Coronary artery (tissue), 2 donors: ENCODE measurements at regions not wholly inside any gene's neighbourhood (a gene's known extent, or its start where the extent isn't known, plus 50 kb on each side); places are given as distances from the start of the nearest gene placed in this dataset.

Experiments used
- DNase-seq: peaks from one replicate; pipeline ENCODE4 v3.0.0-alpha.2; 2017; ENCODE audit warnings: low spot score
- H3K27ac ChIP-seq, 2 donors: fragments of 200-600 bp; sonication (generic); one replicate each; pipeline ENCODE4 v1.5.1; 2016 to 2019
- H3K4me3 ChIP-seq: fragments of 200-600 bp; sonication (generic); 2 replicates; pipeline ENCODE4 v1.5.1; 2016; ENCODE audit warnings: mild to moderate bottlenecking, moderate library complexity
- CTCF ChIP-seq: fragments of 200-600 bp; sonication (generic); IDR thresholded peaks from one replicate; pipeline ENCODE4 v1.5.1; 2019; ENCODE audit warnings: antibody characterized with exemption

GRCh38 chr5:82522897-82523296, 244.7 kb upstream of the RPS23 start:
- no peak for DNase-seq
- Histone ChIP-seq H3K27ac (no peak overlapping the region), H3K4me3 (no peak overlapping the region)
- no peak for TF ChIP-seq CTCF

- no peak for DNase-seq
- no peak overlapping the region for H3K27ac ChIP-seq
- H3K4me3 ChIP-seq: no peak overlapping the region
- TF ChIP-seq CTCF: no peak
Observed at GRCh38 chr5:82521431-82522051, 243.4 kb upstream of the RPS23 start.

GRCh38 chr5:82519558-82519957, 241.4 kb upstream of the RPS23 start:
- no peak for DNase-seq
- Histone ChIP-seq H3K27ac (no peak overlapping the region), H3K4me3 (no peak overlapping the region)
- no peak for TF ChIP-seq CTCF

- DNase-seq: no peak
- H3K27ac ChIP-seq: no peak overlapping the region
- no peak for TF ChIP-seq CTCF
- no peak overlapping the region for H3K4me3 ChIP-seq
Observed at GRCh38 chr5:82517544-82518075, 239.5 kb upstream of the RPS23 start.

GRCh38 chr5:82513738-82514137, 235.6 kb upstream of the RPS23 start:
- no peak overlapping the region for H3K27ac ChIP-seq
- no peak overlapping the region for H3K4me3 ChIP-seq
- DNase-seq: no peak
- no peak for TF ChIP-seq CTCF

GRCh38 chr5:82512025-82512424, 233.9 kb upstream of the RPS23 start:
- Histone ChIP-seq H3K27ac (no peak overlapping the region), H3K4me3 (no peak overlapping the region)
- no peak for DNase-seq
- no peak for TF ChIP-seq CTCF

GRCh38 chr5:82511134-82511533, 233.0 kb upstream of the RPS23 start:
- TF ChIP-seq CTCF: no peak
- no peak for DNase-seq

More at GRCh38 chr5:82511134-82511533, 233.0 kb upstream of the RPS23 start:
- Histone ChIP-seq H3K27ac (no peak overlapping the region), H3K4me3 (no peak overlapping the region)
